HG03442 (cell line): ENCODE measurements at regions not wholly inside any gene's neighbourhood (a gene's known extent, or its start where the extent isn't known, plus 50 kb on each side); places are given as distances from the start of the nearest gene placed in this dataset.

Experiments
- ATAC-seq: cut with Tn5 transposase; IDR thresholded peaks from one replicate; pipeline ENCODE4 v1.9.1; 2021; ENCODE audit warnings: mild to moderate bottlenecking, moderate library complexity; ENCODE audit not compliant: unreplicated experiment

GRCh38 chr10:128972036-128972405 is 495.0 kb upstream of the MGMT start:
- ATAC-seq: no peak

GRCh38 chr10:128973221-128973620 is 493.8 kb upstream of the MGMT start:
- ATAC-seq: no peak

GRCh38 chr10:128976856-128977255 is 490.2 kb upstream of the MGMT start:
- ATAC-seq: no peak

GRCh38 chr10:128978211-128978610 is 488.8 kb upstream of the MGMT start:
- no peak for ATAC-seq

GRCh38 chr10:128979405-128979804 is 487.6 kb upstream of the MGMT start:
- no peak for ATAC-seq

GRCh38 chr10:128981251-128981650 is 485.8 kb upstream of the MGMT start:
- no peak for ATAC-seq

- ATAC-seq: no peak
Measured at GRCh38 chr10:128981881-128982615, 485.0 kb upstream of the MGMT start.

GRCh38 chr10:128982616-128982915 is 484.5 kb upstream of the MGMT start:
- ATAC-seq: no peak

- no peak for ATAC-seq
Measured at GRCh38 chr10:128985036-128985435, 482.0 kb upstream of the MGMT start.

- ATAC-seq: no peak
Measured at GRCh38 chr10:128990986-128991385, 476.1 kb upstream of the MGMT start.

GRCh38 chr10:128992770-128993169 is 474.3 kb upstream of the MGMT start:
- no peak for ATAC-seq

GRCh38 chr10:128993443-128993842 is 473.6 kb upstream of the MGMT start:
- no peak for ATAC-seq

GRCh38 chr10:128993911-128994538 is 473.0 kb upstream of the MGMT start:
- no peak for ATAC-seq

- no peak for ATAC-seq
Measured at GRCh38 chr10:128994598-128995143, 472.4 kb upstream of the MGMT start.

GRCh38 chr10:128995676-128996075 is 471.4 kb upstream of the MGMT start:
- ATAC-seq: no peak

GRCh38 chr10:128996092-128996491 is 470.9 kb upstream of the MGMT start:
- ATAC-seq: no peak

- ATAC-seq: no peak
Measured at GRCh38 chr10:128998101-128998805, 468.8 kb upstream of the MGMT start.

GRCh38 chr10:129004398-129004797 is 462.6 kb upstream of the MGMT start:
- ATAC-seq: no peak

- no peak for ATAC-seq
Measured at GRCh38 chr10:129005080-129005479, 462.0 kb upstream of the MGMT start.

- ATAC-seq: no peak
Measured at GRCh38 chr10:129005804-129006203, 461.2 kb upstream of the MGMT start.

- no peak for ATAC-seq
Measured at GRCh38 chr10:129018511-129018910, 448.5 kb upstream of the MGMT start.
